ENCODE measurements at regions not wholly inside any gene's neighbourhood (a gene's known extent, or its start where the extent isn't known, plus 50 kb on each side); places are given as distances from the start of the nearest gene placed in this dataset.

DNA sequence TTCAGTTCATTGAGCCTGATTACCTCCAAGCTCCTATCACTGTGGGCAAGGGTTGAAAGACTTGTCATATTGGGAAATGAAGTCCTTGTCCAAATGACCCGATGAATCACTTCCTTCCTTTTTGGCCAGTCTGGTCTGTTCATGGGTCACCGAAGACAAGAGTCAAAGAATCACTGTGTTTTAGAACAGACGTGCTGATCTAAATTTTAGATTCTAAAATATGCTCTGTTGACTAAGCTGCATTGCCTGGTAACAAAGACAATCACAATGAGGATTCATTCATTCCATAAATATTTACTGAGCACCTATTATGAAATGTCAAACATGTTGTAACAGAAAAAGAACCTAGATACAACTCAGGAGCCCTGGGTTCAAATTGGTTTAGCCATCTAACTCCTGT lies 99.4 kb upstream of the RND3 start:
- TF ChIP-seq, protein P1, sequence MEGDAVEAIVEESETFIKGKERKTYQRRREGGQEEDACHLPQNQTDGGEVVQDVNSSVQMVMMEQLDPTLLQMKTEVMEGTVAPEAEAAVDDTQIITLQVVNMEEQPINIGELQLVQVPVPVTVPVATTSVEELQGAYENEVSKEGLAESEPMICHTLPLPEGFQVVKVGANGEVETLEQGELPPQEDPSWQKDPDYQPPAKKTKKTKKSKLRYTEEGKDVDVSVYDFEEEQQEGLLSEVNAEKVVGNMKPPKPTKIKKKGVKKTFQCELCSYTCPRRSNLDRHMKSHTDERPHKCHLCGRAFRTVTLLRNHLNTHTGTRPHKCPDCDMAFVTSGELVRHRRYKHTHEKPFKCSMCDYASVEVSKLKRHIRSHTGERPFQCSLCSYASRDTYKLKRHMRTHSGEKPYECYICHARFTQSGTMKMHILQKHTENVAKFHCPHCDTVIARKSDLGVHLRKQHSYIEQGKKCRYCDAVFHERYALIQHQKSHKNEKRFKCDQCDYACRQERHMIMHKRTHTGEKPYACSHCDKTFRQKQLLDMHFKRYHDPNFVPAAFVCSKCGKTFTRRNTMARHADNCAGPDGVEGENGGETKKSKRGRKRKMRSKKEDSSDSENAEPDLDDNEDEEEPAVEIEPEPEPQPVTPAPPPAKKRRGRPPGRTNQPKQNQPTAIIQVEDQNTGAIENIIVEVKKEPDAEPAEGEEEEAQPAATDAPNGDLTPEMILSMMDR (IDR thresholded peaks at IDR 0.05; ENCODE audit: low read depth, low read length, poor library complexity, severe bottlenecking) = no peak
- no peak for TF ChIP-seq EZH2phosphoT487 (IDR thresholded peaks at IDR 0.05; ENCODE audit: borderline replicate concordance, low read length)

Measured in DOHH2 (cell line).